OCI-LY1 (cell line): ENCODE measurements at regions not wholly inside any gene's neighbourhood (a gene's known extent, or its start where the extent isn't known, plus 50 kb on each side); places are given as distances from the start of the nearest gene placed in this dataset.
"Not testable (repeated sequence)": the region's sequence is repeated elsewhere in the genome, so short reads cannot be mapped to it uniquely, and the experiment has no call there.

ENCODE experiments used
- CTCF ChIP-seq: fragments of 200-600 bp; sonication (generic), shearing (Covaris generic); IDR thresholded peaks from 2 replicates; pipeline ENCODE4 v1.5.1; 2017; ENCODE audit warnings: mild to moderate bottlenecking, antibody characterized with exemption, low read length, moderate library complexity, mixed read lengths
- EZH2 ChIP-seq: fragments of 200-600 bp; sonication (generic), shearing (Covaris generic); IDR thresholded peaks from 2 replicates; pipeline ENCODE4 v1.8.0; 2017; ENCODE audit warnings: borderline replicate concordance, mixed run types, mild to moderate bottlenecking, antibody characterized with exemption, low read length, moderate library complexity, mixed read lengths

- peak; percentile 37; the same call in 1 of the 2 replicates for TF ChIP-seq CTCF
- not testable (repeated sequence) for TF ChIP-seq EZH2
Measured at GRCh38 chr16:16593156-16593863, 214.4 kb downstream of the NPIPA7 start.
